MM.1S (cell line): ENCODE measurements at regions not wholly inside any gene's neighbourhood (a gene's known extent, or its start where the extent isn't known, plus 50 kb on each side); places are given as distances from the start of the nearest gene placed in this dataset.

Source experiments
- DNase-seq: peaks from one replicate; pipeline ENCODE4 v3.0.0-alpha.2; 2015
- H2AFZ ChIP-seq: fragments of 300-600 bp; sonication (generic); 2 replicates; pipeline ENCODE4 v1.6.0; 2016; ENCODE audit warnings: antibody characterized with exemption, low read length
- H3F3A ChIP-seq: fragments of 300-600 bp; sonication (generic); 2 replicates; pipeline ENCODE4 v1.6.1; 2016; ENCODE audit warnings: mild to moderate bottlenecking, antibody characterized with exemption, low read length, moderate library complexity, mixed read lengths; ENCODE audit not compliant: insufficient read depth
- H3K27ac ChIP-seq: fragments of 300-600 bp; sonication (generic); 2 replicates; pipeline ENCODE4 v1.5.1; 2016; ENCODE audit warnings: mild to moderate bottlenecking, low read length
- H3K27me3 ChIP-seq: fragments of 300-600 bp; sonication (generic); replicated peaks from 2 replicates; pipeline ENCODE4 v1.6.0; 2016; ENCODE audit warnings: low read length; ENCODE audit not compliant: insufficient read depth
- H3K36me3 ChIP-seq: fragments of 300-600 bp; sonication (generic); replicated peaks from 2 replicates; pipeline ENCODE4 v1.6.1; 2016; ENCODE audit warnings: mild to moderate bottlenecking, low read length, mixed read lengths; ENCODE audit not compliant: insufficient read depth
- H3K4me1 ChIP-seq: fragments of 300-600 bp; sonication (generic); 2 replicates; pipeline ENCODE4 v1.6.1; 2016; ENCODE audit warnings: low read length, mixed read lengths
- H3K4me2 ChIP-seq: fragments of 300-600 bp; sonication (generic); 2 replicates; pipeline ENCODE4 v1.6.0; 2016; ENCODE audit warnings: low read depth, low read length
- H3K4me3 ChIP-seq: fragments of 300-600 bp; sonication (generic); 2 replicates; pipeline ENCODE4 v1.5.1; 2016; ENCODE audit warnings: low read length, mixed read lengths
- H3K79me2 ChIP-seq: fragments of 300-600 bp; sonication (generic); 2 replicates; pipeline ENCODE4 v1.6.1; 2016; ENCODE audit warnings: mixed run types, low read length, mixed read lengths
- H3K9ac ChIP-seq: fragments of 300-600 bp; sonication (generic); 2 replicates; pipeline ENCODE4 v1.6.1; 2016; ENCODE audit warnings: low read length, mixed read lengths
- H3K9me2 ChIP-seq: fragments of 300-600 bp; sonication (generic); replicated peaks from 2 replicates; pipeline ENCODE4 v1.6.1; 2016; ENCODE audit warnings: mild to moderate bottlenecking, low read length, mixed read lengths; ENCODE audit not compliant: insufficient read depth
- H3K9me3 ChIP-seq: fragments of 300-600 bp; sonication (generic); replicated peaks from 2 replicates; pipeline ENCODE4 v1.6.1; 2016; ENCODE audit warnings: mild to moderate bottlenecking, low read length, mixed read lengths; ENCODE audit not compliant: insufficient read depth
- H4K20me1 ChIP-seq: fragments of 300-600 bp; sonication (generic); 2 replicates; pipeline ENCODE4 v1.6.1; 2016; ENCODE audit warnings: mild to moderate bottlenecking, low read length, moderate library complexity, mixed read lengths; ENCODE audit not compliant: insufficient read depth
- EZH2 ChIP-seq: fragments of 300-600 bp; sonication (generic); optimal IDR thresholded peaks from 2 replicates; pipeline ENCODE3; 2017; ENCODE audit warnings: low read depth, mild to moderate bottlenecking, antibody characterized with exemption, low read length, mixed read lengths
- EZH2phosphoT487 ChIP-seq: fragments of 300-600 bp; sonication (generic); IDR thresholded peaks from 2 replicates; pipeline ENCODE4 v1.6.1; 2018; ENCODE audit warnings: antibody characterized with exemption, low read length
- TF ChIP-seq, protein P1 (sequence below): fragments of 300-600 bp; sonication (generic); IDR thresholded peaks from 2 replicates; pipeline ENCODE4 v1.5.1; 2016; ENCODE audit warnings: antibody characterized with exemption, low read length, mixed read lengths

DNA sequence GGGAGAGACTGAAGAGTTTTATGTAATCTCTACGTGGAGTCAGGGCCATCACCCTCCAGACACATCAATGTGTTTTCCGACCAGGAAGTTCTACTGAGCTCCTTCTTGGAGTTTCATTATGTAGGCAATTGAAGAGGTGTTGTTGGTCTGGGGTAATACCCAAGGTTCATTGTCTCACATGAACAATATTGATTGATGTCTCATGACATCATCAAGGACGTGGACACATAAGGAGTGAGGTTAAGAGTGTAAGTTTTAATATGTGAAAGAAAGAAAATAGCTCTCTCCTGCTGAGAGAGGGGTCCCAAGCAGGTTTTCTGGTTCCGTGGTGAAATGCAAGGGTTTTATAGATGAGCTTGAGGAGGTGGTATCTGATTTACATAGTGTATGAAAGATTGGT, 280.7 kb upstream of the MIR17HG start:
- H3K27me3 ChIP-seq, result no peaks in the 10 kb centered on the region
- H3K36me3 ChIP-seq, result no peaks in the 10 kb centered on the region
- no peaks in the 10 kb centered on the region for H3K9me2 ChIP-seq
- no peak overlapping the region for H2AFZ ChIP-seq
- H3K27ac ChIP-seq, result no peak overlapping the region
- no peak overlapping the region for H3K4me3 ChIP-seq
- no peak overlapping the region for H3K4me2 ChIP-seq
- H3K9ac ChIP-seq, result no peak overlapping the region
- TF ChIP-seq EZH2phosphoT487 (no peak), EZH2 (no peak)
- TF ChIP-seq, protein P1, sequence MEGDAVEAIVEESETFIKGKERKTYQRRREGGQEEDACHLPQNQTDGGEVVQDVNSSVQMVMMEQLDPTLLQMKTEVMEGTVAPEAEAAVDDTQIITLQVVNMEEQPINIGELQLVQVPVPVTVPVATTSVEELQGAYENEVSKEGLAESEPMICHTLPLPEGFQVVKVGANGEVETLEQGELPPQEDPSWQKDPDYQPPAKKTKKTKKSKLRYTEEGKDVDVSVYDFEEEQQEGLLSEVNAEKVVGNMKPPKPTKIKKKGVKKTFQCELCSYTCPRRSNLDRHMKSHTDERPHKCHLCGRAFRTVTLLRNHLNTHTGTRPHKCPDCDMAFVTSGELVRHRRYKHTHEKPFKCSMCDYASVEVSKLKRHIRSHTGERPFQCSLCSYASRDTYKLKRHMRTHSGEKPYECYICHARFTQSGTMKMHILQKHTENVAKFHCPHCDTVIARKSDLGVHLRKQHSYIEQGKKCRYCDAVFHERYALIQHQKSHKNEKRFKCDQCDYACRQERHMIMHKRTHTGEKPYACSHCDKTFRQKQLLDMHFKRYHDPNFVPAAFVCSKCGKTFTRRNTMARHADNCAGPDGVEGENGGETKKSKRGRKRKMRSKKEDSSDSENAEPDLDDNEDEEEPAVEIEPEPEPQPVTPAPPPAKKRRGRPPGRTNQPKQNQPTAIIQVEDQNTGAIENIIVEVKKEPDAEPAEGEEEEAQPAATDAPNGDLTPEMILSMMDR, result no peak
- H3K9me3 ChIP-seq, result no peaks in the 10 kb centered on the region
- H4K20me1 ChIP-seq, result no peaks in the 10 kb centered on the region
- DNase-seq, result no peak
- no peaks in the 10 kb centered on the region for H3K79me2 ChIP-seq
- no peaks in the 10 kb centered on the region for H3K4me1 ChIP-seq
- no peaks in the 10 kb centered on the region for H3F3A ChIP-seq

DNA sequence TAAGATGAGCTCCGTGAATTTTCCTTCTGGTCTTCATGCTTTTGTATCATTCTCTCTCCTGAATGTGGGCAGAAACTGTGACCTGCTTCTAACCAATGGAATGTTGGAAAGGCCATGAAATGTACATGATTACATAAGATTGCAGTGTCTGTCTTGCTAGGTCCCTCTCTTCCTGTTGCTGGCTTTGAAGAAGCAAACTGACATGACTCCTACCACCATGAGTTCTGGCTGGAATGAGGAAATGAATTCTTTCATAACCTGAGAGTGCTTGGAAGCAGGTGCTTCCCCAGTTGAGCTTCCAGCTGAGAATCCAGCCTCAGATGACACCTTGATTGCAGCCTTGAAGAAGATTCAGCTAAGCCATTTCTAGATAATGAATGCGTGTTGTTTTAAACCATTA, 275.0 kb upstream of the MIR17HG start:
- Histone ChIP-seq H3K27ac (no peak overlapping the region), H3K9me3 (no peaks in the 10 kb centered on the region), H3K9me2 (no peaks in the 10 kb centered on the region), H3K27me3 (no peaks in the 10 kb centered on the region), H3K4me2 (no peak overlapping the region), H3K79me2 (no peaks in the 10 kb centered on the region), H3F3A (no peaks in the 10 kb centered on the region), H3K36me3 (no peaks in the 10 kb centered on the region), H3K9ac (no peak overlapping the region), H4K20me1 (no peaks in the 10 kb centered on the region), H2AFZ (no peak overlapping the region), H3K4me3 (no peak overlapping the region), H3K4me1 (no peaks in the 10 kb centered on the region)
- TF ChIP-seq EZH2, result no peak
- TF ChIP-seq EZH2phosphoT487, result no peak
- TF ChIP-seq, protein P1, result no peak
- no peak for DNase-seq

DNA sequence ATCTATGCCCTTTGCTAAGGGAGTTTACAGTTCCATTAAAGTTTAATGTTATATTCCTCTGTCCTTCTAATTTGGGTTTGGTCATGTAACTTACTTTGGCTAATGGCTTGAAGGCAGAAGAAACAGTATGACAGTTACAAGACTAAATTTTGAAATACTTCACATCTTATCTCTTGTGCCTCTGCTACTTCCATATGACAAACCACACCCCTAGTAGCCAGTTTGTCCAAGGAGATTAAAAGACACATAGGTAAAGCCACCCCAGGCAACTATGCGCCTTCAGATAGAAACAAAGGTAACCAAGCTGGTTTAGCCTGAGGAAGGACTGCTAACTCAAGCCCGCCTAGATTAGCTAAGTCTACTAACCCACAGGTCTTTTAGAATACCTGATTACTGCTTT, 273.4 kb upstream of the MIR17HG start:
- no peaks in the 10 kb centered on the region for H4K20me1 ChIP-seq
- no peaks in the 10 kb centered on the region for H3K4me1 ChIP-seq
- no peaks in the 10 kb centered on the region for H3K9me2 ChIP-seq
- no peak overlapping the region for H3K9ac ChIP-seq
- TF ChIP-seq EZH2 (no peak), EZH2phosphoT487 (no peak)
- TF ChIP-seq, protein P1, result no peak
- no peaks in the 10 kb centered on the region for H3K36me3 ChIP-seq
- H3K4me3 ChIP-seq, result no peak overlapping the region
- H3K79me2 ChIP-seq, result no peaks in the 10 kb centered on the region
- H2AFZ ChIP-seq, result no peak overlapping the region
- no peaks in the 10 kb centered on the region for H3K27me3 ChIP-seq
- H3K9me3 ChIP-seq, result no peaks in the 10 kb centered on the region
- no peak for DNase-seq
- no peak overlapping the region for H3K27ac ChIP-seq
- no peaks in the 10 kb centered on the region for H3F3A ChIP-seq
- no peak overlapping the region for H3K4me2 ChIP-seq
